DMS114 treated with DMSO at 0.1 percent for 48 hours (cell line): ENCODE measurements at regions not wholly inside any gene's neighbourhood (a gene's known extent, or its start where the extent isn't known, plus 50 kb on each side); places are given as distances from the start of the nearest gene placed in this dataset.

ENCODE experiments used
- DNase-seq: peaks from one replicate; lab custom pipeline; 2025; ENCODE audit not compliant: unreplicated experiment; lab: John Stamatoyannopoulos, UW

DNA sequence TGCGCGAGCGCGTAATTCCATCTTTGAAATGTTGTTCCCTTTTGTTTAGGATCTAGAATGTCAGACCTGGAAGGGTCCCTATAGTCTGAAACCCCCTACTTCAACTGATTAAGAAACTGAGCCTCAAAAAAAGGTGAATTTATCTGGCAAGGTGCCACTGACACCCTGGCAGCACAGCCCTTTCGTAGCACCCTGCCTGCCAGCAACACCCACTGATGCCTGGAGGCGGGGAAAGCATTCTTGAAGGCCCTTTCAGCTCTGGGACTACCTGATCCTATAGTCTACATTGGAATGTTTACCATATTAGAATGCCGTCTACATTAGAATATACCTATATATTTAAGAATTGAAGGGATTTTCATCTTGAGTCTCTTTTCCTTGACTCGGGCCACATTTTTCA lies 542.3 kb downstream of the BUD13 start:
- DNase-seq, result no peak

DNA sequence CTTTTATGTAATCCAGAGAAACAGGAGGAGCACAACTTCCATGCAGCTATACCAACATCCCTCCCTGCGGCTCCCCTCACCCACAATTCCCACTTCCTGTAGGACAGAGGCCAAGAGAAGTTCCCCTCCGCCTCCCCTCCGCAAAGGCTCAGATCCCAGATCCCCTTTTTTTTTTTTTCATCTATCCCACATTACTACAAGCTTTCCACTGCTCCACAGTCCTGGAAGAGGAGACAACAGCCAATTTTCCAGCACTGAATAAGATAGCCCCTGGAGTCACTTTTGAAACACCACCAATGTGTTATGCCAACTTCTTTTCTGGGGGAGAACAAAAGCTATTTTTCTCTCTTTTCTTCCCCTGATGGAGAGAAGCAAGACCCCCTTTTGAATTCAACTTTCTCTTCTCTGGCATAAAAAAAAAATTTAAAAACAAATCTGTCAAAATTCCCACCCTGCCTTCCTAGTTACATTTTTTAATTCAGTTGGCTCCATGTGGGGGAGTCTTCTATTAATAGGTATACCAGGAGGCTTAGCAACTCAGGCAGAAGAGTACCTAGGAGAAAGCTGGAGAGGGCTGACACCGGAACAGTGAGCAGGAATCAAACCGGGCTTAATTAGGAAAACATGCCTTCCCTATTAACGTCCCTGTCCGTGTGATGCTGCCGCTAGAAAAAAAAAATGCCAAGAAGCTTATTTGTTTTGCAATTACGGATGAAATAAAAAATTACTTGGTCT lies 543.4 kb downstream of the BUD13 start:
- DNase-seq, result no peak

DNA sequence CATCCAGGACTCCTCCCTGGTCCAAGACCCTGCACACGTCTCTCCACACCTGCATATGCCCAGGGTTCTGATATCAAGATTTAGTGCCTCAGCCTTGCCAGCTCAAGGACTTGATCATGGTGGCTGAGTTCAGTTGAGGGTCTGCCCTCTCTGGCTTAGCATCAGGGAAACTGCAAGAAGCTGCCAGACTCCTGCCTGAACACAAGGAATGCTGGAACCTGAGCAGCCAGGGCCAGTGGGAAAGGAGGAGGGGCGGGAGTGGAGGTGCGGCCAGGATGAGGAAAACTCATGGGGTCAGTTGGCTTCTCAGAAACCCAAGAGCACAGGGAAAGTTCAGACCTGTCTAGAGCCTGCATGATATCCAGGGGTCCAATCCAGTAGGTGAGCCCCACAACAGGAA lies 546.1 kb downstream of the BUD13 start:
- no peak for DNase-seq

DNA sequence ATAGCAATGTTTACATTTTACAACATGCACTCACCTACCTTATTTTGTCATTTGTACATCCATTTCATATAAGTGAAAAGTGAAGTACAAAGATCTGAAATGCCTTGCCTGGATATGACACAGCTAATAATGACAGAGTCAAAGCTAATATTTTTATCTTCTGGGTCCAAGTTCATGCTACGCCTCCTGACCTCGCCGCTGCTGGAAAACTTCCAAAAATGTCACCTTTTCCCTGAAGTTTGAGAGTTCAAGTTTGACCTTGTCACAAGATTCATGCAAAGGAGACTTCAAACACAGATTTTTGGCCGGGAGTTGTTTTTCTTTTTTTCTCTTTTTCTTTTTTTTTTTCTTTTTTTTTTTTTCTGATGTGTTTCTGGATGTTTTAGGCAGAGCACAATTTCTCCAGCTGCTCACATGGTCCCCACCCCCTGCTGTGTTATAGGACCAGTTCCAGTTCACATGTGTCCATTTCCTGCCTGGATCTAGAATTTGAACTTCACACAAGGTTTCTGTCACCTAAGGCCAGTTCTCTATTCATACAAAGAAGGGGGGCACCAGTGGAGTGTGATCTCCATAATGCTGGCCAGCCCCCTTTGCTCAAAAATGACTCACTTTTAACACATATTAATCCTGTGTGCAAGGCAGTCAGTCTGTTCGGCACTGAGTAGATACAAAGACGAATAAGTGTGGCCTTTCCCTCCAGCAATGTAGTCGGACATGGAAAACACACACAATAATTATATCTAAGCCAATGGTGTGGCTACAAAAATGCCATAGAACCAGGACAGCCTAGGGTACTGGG lies 546.8 kb downstream of the BUD13 start:
- DNase-seq, result no peak

DNA sequence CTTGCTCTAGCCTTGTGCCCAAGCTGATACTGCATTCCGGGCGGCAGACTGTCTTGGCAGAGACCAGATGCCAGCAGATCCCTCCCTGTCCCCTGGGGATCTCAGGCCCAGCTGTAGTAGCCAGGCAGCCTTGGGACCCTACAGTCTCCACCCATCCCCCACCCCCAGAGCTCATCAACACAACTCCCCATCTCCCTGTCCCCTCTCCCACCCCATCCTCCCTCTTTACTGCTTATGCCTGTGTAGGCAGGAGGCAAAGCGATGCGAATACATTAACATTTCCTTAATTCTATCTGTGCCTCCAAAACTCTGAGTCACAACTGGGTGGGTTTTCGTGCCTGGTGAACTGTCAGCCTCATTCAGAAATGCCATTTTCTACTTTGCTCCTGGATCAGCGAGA lies 547.6 kb downstream of the BUD13 start:
- no peak for DNase-seq

DNA sequence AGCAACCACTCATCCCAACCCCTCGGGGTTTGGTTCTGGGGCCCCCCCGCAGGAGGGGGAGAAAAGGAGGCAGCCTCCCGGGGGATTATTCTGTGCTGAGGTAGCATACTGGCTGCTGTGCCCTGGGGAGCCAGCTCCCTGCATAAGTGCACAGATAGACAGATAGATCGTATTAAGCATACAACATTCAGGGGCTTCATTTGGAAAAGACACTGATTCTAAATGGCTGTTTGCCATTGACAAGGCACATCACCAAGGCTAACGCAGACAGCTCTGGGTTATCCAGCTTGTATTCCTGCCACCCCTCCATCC lies 547.9 kb downstream of the BUD13 start:
- DNase-seq, result no peak

DNA sequence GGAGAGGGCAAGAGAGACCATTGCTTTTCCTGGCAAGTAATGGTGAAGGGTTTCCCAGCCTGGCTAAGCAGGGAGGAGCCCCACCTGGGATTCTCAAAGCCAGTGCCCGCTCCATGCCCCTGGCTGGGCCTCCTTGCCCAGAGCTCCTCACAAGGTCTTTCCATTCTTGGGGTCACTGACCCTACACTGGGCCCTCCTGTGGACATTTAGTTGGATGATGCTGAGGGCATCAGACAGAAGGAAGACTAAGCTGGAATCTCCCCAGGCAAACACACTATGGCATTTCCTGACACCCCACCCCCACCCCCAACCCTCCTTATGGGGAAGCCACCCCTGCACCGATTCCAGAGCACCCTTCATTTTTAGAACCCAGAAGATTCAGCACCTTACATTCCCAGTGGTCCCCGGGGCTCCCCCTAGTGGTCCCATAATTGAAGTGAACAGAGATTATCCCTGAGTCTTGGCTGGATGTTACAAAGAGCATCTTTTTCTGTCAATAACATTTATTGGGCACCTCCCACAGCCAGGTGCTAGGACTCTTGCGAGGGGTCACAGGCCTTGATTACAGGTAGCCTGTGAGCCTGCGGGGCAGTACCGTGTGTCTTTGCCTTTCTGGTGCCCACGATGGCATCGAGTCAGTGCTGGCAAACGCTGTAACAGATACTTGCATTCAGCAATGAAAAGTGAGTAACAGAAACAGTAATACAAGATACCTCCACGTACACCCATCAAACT lies 548.5 kb downstream of the BUD13 start:
- DNase-seq, result no peak

DNA sequence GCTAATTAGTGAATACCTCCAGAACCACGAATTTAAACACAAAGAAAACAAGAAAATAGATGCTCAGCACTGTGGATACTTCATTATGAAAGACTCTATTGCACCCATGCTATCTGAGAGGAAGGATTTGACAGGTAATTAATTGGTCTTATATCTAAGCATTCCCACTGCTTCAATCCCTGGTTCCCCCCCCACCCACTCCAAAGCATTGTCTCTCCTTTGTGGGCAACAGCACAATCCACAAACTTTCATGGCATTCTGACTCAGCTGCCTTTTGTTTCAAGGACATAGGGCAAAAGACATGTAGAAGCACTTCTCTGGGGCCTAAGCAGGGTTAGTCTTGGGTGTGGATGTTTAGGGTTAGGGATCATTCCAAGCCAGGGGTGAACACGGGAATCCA lies 551.4 kb downstream of the BUD13 start:
- no peak for DNase-seq

DNA sequence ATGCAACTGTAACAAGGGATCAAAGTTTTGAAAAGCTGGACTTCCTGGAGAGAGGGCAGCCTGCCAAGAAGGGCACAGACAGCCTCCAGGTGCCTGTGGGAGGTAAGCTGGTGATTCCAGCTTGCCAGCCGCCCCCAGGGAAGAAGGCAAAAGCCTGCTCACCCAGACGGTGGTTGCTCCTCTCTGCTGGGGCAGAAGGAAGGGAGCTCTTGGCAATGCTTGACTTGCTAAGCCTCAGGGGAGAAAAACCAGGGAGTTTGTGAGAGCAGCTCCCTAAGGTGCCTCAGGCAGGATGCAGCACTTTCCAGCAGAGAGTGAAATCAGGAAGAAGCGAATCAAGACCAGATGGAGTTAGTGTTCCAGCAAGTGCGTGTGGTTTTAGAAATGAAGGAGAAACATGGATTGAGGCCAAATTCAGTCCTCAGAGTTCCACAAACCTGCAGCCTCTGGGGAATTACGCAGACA lies 553.6 kb downstream of the BUD13 start:
- DNase-seq, result no peak

DNA sequence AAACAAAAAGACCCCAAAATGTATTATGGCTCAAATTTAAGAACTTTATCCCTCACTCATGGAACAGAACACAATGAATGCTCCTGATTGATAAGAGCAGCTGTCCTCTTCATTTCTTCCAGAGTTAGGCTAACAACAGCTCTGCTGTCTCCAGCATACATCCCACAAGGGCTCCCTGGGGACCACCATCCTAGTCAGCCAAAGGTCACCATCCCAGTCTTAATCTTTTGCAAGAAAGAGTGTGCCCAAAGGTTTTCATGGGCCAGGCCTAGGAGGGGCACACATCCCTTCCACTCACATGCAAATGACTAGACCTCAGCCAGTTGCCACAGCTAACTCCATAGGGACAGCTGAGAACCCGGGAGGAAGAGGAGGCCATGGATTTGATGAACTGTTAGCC lies 555.3 kb downstream of the BUD13 start:
- DNase-seq, result no peak

DNA sequence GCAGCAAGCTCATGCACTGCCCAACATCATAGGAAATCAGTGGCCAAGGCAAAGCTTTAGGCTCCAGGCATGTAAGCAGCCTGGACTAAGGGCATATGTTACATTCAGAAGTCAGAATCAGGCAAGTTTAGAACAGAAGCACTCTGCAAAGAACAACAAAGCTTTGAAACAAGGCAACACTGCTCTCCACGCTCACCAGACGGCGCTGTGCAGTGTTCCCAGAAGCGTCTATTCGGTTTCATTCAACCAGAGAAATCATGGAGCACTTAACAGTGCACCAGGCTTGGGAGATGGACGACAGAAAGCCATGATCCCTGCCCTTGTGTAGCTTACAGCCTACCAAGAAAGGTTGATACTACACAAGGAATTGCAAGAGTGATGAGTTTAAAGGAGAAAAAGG lies 555.8 kb downstream of the BUD13 start:
- DNase-seq, result no peak

DNA sequence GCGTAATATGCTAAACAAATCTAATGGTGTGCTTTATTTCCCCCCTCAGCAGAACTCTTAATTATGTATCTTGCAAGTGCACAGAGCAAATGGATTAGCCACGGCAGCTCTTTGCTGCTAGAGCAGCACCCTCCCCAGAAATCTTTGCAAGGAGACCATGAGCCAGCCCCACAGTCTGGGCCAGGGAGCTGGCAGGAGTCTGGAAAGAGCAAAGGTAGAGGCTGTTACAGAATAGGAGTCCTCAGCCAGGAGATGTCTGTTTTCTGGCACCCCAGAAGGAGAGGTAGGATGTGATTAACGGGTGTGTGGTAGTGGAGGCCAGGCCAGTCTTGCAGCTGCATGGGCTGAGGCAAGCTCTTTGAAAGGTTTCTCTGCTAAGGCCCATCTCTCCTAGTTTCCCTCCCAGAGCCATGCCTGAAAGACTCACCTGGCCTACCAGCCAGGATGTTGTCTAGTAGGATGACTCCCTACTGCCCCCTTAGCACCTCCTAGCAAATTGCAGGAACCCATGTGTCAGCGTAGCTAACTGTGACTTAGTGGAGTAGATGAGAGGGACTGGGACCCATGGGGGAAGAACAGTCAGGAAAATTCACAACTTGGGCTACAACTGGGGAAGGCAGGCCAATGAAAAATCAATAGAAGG lies 557.2 kb downstream of the BUD13 start:
- no peak for DNase-seq

DNA sequence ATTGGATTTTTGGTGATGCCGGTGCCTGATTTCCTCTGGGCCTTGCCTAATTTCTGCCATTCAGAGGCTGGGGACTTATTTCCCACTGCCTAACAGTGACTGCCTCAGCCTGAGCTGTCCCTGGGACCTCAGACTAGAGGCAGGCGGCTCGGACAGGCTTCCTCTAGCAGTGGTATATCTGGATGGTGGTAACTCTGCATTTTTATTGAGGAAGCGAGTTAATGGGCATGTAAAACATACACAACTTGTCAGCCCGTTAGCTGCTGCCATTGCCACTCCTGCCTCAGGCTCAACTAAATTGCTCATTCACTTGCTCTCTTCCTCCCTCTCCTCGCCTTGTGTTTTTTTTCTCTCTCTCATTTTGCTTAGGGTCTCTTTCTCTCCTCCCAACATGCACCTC lies 561.6 kb downstream of the BUD13 start:
- no peak for DNase-seq

DNA sequence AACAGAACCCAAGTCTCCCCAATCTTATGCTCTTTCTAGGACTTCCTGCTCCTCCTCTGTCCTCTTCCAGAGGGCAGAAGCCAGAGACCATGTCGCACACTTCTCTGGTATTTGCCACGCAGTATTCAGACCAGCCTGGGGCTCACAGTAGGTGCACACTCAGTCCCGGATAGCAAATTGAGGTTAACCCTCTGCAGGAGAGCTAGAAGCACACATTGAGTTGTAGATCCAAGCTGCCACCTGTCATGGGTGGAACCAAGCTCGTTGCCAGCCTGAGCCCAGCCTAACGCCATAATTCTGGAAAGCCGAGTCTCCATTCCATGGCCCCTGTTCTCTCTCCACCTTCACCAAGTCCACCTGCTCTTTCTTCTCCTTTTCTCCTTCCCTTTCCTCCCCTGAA lies 562.1 kb downstream of the BUD13 start:
- no peak for DNase-seq

DNA sequence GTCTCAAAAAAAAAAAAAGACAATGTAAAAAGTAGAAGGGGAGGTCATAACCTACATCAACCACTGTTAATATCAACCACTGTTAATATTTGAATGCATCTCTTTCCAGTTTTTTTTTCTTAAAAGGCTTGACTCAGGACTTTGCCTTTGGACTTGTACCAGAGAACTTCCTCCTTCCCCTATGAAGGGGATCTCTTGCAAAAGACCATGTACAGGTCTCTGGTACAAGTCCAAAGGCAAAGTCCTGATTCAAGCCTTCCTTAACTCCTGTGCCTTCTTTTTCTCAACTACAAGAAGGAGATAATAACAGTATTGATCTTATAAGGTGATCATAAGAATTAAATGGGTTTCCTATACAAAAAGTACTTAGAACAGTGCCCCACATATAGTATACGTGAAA lies 563.5 kb downstream of the BUD13 start:
- DNase-seq, result no peak

DNA sequence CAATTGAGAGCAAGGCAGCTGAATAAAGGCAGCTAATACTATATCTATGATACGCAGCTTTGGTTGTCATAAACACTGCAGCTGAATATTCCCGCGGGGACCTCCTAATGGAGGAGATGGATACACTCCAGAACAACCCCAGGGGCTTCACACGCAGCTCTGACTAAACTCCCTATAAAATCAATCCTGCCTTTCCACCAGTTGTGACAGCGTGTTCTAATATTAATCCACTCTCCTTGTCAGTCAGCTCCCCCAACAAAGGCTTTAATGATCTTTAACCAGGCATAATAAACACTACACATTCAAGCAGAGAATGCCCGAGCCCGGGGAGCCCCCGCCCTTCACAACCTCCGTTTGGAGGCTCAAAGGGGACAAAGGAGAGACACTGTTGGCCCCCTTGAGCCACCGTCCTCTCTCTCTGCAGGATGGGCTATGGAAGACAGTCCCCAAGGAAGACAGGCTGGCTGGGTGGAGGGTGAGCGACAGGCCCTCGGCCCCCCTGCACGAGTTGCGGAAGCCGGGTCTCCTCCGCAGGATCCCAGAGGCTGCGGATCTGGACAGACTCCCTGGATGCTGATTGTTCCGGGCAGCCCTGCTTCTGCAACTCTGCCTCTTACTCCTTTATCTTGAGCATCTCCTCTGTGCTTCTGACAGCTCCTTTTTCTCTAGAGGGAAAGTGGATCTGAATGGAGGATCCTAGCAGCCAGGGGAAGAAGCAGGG lies 565.2 kb downstream of the BUD13 start:
- no peak for DNase-seq

DNA sequence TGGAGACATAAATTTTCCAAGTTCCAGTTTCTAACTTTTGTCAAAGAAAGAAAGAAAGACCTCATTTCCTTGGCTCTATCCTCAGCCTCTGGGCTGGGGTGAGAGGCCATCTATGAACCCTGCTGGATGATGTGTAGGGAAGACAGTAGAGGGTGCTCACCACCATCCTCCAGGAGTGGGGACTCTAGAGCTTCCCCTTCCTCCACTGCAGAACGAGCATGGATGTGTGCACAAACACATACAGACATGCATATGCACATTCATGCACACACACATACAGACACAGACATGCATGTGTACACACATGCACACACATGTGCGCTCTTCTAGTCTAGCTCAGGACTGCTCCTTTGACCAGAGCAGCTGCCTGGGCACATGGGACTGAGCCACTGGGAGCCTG lies 565.8 kb downstream of the BUD13 start:
- DNase-seq, result no peak

DNA sequence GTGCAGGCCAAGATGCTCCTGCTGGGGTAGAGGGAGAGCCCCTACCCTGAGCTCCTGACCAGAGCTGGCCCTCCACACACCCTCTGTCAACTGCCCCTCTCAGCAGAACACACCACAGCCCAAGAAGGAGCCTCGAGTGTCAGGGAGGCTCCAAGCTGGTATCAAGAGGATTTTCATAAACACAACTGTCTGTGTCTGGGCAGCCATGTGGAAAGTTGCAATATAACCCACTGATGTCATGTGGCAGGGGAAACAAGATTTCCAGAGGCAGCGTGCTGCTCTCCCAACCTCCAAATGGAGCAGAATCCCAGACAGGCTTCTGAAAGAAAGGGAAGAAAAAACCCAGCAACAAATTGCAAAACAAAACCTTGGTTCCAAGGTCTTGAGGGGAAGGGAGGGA lies 569.9 kb downstream of the BUD13 start:
- DNase-seq, result no peak

DNA sequence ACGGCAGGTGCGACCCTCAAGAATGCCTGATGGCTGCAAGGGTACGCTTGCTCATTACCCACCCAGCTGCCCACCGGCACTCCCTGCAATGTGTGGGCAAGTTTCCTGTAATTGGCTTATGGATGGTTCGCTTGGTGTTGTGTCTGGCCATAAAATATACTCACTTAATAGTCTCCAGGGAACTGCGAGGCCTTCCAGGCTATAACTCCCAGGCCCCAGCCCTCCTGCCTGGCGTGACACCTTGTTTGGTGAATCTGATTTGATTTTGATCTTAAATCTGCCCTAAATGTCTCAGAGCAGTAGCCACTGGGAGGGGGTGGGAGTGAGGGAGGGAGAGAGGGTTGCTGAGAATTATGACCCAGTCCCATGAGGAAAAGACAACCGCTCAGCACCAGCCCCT lies 572.2 kb downstream of the BUD13 start:
- no peak for DNase-seq

DNA sequence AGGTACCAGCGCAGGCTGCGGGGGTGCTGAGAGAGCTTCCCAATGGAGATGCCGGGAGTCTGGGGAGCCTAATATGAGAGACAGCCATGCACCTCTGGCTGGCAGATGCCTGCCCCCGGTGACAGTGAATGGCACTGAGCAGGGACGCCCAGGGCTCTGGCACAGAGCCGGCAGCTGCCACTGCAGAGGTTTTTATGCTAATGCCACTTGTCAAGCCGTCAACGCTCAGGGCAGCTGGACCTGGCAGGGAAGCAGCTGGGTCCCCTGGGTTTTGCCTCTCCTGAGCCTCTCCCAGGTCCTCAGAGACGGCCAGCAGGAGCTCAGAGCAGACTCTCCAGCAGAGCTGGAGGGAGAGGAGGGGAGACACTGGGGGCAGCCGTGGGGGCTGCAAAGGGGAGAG lies 573.6 kb downstream of the BUD13 start:
- no peak for DNase-seq
